ENCODE measurements at regions not wholly inside any gene's neighbourhood (a gene's known extent, or its start where the extent isn't known, plus 50 kb on each side); places are given as distances from the start of the nearest gene placed in this dataset.
"Not testable (repeated sequence)": the region's sequence is repeated elsewhere in the genome, so short reads cannot be mapped to it uniquely, and the experiment has no call there.

DNA sequence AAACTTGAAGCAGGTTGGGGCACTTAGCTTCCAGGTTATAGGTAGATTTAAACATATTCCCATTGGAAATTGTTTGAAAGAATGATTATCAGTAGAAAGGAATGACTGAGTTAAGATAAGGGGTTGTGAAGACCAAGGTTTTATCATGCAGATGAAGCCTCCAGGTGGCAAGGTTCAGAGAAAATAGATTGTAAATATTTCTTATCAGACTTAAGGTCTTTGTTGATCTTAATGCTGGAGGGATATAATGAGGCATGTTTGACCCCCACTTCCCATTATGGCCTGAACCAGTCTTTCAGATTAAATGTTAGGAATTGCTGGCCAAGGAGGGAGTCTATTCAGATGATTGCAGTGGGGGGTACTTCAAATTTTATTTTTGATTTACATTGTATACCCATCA is 1486.5 kb upstream of the PRR20A start (continued):
- TF ChIP-seq, protein P1, sequence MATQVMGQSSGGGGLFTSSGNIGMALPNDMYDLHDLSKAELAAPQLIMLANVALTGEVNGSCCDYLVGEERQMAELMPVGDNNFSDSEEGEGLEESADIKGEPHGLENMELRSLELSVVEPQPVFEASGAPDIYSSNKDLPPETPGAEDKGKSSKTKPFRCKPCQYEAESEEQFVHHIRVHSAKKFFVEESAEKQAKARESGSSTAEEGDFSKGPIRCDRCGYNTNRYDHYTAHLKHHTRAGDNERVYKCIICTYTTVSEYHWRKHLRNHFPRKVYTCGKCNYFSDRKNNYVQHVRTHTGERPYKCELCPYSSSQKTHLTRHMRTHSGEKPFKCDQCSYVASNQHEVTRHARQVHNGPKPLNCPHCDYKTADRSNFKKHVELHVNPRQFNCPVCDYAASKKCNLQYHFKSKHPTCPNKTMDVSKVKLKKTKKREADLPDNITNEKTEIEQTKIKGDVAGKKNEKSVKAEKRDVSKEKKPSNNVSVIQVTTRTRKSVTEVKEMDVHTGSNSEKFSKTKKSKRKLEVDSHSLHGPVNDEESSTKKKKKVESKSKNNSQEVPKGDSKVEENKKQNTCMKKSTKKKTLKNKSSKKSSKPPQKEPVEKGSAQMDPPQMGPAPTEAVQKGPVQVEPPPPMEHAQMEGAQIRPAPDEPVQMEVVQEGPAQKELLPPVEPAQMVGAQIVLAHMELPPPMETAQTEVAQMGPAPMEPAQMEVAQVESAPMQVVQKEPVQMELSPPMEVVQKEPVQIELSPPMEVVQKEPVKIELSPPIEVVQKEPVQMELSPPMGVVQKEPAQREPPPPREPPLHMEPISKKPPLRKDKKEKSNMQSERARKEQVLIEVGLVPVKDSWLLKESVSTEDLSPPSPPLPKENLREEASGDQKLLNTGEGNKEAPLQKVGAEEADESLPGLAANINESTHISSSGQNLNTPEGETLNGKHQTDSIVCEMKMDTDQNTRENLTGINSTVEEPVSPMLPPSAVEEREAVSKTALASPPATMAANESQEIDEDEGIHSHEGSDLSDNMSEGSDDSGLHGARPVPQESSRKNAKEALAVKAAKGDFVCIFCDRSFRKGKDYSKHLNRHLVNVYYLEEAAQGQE (IDR thresholded peaks at IDR 0.05), result no peak
- TF ChIP-seq EGR1 (IDR thresholded peaks at IDR 0.05; ENCODE audit: low read depth in 2 of 2) (no peak), GABPA (IDR thresholded peaks at IDR 0.05 in 1 of 2, conservative IDR thresholded peaks at IDR 0.05 in 1 of 2) (no peak), SP1 (IDR thresholded peaks at IDR 0.05) (no peak), RAD21 (IDR thresholded peaks at IDR 0.05) (no peak), TAF1 (conservative IDR thresholded peaks at IDR 0.05) (no peak), MAX (IDR thresholded peaks at IDR 0.05) (no peak), HNF4G (IDR thresholded peaks at IDR 0.05) (no peak), JUND (IDR thresholded peaks at IDR 0.05) (no peak), HNF4A (conservative IDR thresholded peaks at IDR 0.05) (no peak), NR2F2 (IDR thresholded peaks at IDR 0.05) (no peak), ATF3 (IDR thresholded peaks at IDR 0.05) (no peak)

DNA sequence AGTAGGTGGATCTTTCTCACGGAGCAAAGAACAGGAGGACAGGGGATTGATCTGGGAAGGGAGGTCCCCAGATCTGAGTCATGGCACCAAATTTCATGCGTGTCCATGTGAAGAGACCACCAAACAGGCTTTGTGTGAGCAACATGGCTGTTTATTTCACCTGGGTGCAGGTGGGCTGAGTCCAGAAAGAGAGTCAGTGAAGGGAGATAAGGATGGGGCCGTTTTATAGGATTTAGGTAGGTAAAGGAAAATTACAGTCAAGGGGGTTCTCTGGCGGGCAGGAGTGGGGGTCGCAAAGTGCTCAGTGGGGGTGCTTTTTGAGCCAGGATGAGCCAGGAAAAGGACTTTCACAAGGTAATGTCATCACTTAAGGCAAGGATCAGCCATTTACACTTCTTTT is 1480.5 kb upstream of the PRR20A start:
- not testable (repeated sequence) for DNase-seq (ENCODE audit: low spot score); H3K36me3 ChIP-seq (ENCODE audit: control insufficient read depth in 4 of 4, insufficient read depth in 3 of 4, low read depth in 1 of 4, low read length in 3 of 4); H3K4me3 ChIP-seq (ENCODE audit: low read depth in 1 of 3, low read length in 3 of 3); H3K9me3 ChIP-seq (ENCODE audit: control insufficient read depth in 4 of 4, low read length in 3 of 4); H3K27me3 ChIP-seq (ENCODE audit: control insufficient read depth in 4 of 4, insufficient read depth in 4 of 4, low read length in 3 of 4); H3K4me1 ChIP-seq (ENCODE audit: control insufficient read depth in 4 of 4, insufficient read depth in 4 of 4, low read length in 3 of 4); H3K27ac ChIP-seq (ENCODE audit: low read depth in 1 of 2, low read length in 2 of 2); H3K9ac ChIP-seq (ENCODE audit: low read depth in 1 of 2, low read length in 2 of 2)
- WGBS, result 45% methylated on average over 5 of the region's 5 CpGs

DNA sequence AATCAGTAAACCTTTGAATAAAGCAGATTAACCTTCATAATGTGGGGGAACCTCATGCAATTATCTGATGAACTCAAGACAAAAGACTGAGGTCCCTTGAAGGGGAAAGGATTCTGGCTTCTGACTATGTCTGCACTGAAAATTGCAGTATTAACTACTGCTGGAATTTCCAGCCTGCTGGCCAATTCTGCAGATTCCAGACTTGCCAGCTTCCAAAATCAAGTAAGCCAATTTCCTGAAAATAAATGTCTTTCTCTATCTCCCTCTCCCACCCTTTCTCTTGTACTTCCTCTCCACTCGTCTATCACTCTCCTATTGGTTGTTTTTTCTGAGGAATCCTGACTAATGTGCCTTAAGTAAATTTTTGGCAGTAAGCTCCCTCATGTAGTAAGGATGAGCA is 1479.9 kb upstream of the PRR20A start:
- WGBS, result 33% methylated on average over 1 of the region's 1 CpG
- no peak overlapping the region for H3K9ac ChIP-seq (ENCODE audit: low read depth in 1 of 2, low read length in 2 of 2)
- TF ChIP-seq SP1 (IDR thresholded peaks at IDR 0.05) (no peak), HNF4G (IDR thresholded peaks at IDR 0.05) (no peak), FOXA2 (IDR thresholded peaks at IDR 0.05) (no peak), JUND (IDR thresholded peaks at IDR 0.05) (no peak), TAF1 (conservative IDR thresholded peaks at IDR 0.05) (no peak), RAD21 (IDR thresholded peaks at IDR 0.05) (no peak), GABPA (IDR thresholded peaks at IDR 0.05 in 1 of 2, conservative IDR thresholded peaks at IDR 0.05 in 1 of 2) (no peak), HNF4A (conservative IDR thresholded peaks at IDR 0.05) (no peak), YY1 (IDR thresholded peaks at IDR 0.05) (no peak), EGR1 (IDR thresholded peaks at IDR 0.05; ENCODE audit: low read depth in 2 of 2) (no peak), MAX (IDR thresholded peaks at IDR 0.05) (no peak)
- TF ChIP-seq, protein P1 (IDR thresholded peaks at IDR 0.05), result no peak
- TF ChIP-seq, protein P2, sequence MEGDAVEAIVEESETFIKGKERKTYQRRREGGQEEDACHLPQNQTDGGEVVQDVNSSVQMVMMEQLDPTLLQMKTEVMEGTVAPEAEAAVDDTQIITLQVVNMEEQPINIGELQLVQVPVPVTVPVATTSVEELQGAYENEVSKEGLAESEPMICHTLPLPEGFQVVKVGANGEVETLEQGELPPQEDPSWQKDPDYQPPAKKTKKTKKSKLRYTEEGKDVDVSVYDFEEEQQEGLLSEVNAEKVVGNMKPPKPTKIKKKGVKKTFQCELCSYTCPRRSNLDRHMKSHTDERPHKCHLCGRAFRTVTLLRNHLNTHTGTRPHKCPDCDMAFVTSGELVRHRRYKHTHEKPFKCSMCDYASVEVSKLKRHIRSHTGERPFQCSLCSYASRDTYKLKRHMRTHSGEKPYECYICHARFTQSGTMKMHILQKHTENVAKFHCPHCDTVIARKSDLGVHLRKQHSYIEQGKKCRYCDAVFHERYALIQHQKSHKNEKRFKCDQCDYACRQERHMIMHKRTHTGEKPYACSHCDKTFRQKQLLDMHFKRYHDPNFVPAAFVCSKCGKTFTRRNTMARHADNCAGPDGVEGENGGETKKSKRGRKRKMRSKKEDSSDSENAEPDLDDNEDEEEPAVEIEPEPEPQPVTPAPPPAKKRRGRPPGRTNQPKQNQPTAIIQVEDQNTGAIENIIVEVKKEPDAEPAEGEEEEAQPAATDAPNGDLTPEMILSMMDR (IDR thresholded peaks at IDR 0.05; ENCODE audit: low read depth, low read length, missing input control), result no peak
- no peak overlapping the region for H3K27ac ChIP-seq (ENCODE audit: low read depth in 1 of 2, low read length in 2 of 2)
- no peaks in the 10 kb centered on the region for H3K9me3 ChIP-seq (ENCODE audit: control insufficient read depth in 4 of 4, low read length in 3 of 4)
- no peak overlapping the region for H3K4me3 ChIP-seq (ENCODE audit: low read depth in 1 of 3, low read length in 3 of 3)
- DNase-seq (ENCODE audit: low spot score), result no peak
- H3K27me3 ChIP-seq (ENCODE audit: control insufficient read depth in 4 of 4, insufficient read depth in 4 of 4, low read length in 3 of 4), result no peaks in the 10 kb centered on the region
- no peaks in the 10 kb centered on the region for H3K36me3 ChIP-seq (ENCODE audit: control insufficient read depth in 4 of 4, insufficient read depth in 3 of 4, low read depth in 1 of 4, low read length in 3 of 4)
- H3K4me1 ChIP-seq (ENCODE audit: control insufficient read depth in 4 of 4, insufficient read depth in 4 of 4, low read length in 3 of 4), result no peaks in the 10 kb centered on the region
